Left colon (tissue), 2 donors: ENCODE measurements at regions not wholly inside any gene's neighbourhood (a gene's known extent, or its start where the extent isn't known, plus 50 kb on each side); places are given as distances from the start of the nearest gene placed in this dataset.

Experiments used
- ATAC-seq: fragments of 200-7000 bp; cut with Tn5 transposase; one replicate; pipeline ENCODE4 v1.9.1; 2020; ENCODE audit warnings: mild to moderate bottlenecking, moderate library complexity
- DNase-seq, 2 donors: peaks; one replicate each; pipeline ENCODE4 v3.0.0-alpha.2; 2020
- intact Hi-C, 2 donors: fragments of 100-400 bp; cut with DNase I in 1 of 2; cut with micrococcal nuclease in 1 of 2; formaldehyde crosslinking; loops; one replicate each; pipeline versions ENCODE4 v1.11.2 to v1.14.0; 2022; cut with DNase I, micrococcal nuclease
- donor health status: DM: no; HTN: no; CAD: no.
- donor health status: DM: yes; HTN: yes; CAD: no.

DNA sequence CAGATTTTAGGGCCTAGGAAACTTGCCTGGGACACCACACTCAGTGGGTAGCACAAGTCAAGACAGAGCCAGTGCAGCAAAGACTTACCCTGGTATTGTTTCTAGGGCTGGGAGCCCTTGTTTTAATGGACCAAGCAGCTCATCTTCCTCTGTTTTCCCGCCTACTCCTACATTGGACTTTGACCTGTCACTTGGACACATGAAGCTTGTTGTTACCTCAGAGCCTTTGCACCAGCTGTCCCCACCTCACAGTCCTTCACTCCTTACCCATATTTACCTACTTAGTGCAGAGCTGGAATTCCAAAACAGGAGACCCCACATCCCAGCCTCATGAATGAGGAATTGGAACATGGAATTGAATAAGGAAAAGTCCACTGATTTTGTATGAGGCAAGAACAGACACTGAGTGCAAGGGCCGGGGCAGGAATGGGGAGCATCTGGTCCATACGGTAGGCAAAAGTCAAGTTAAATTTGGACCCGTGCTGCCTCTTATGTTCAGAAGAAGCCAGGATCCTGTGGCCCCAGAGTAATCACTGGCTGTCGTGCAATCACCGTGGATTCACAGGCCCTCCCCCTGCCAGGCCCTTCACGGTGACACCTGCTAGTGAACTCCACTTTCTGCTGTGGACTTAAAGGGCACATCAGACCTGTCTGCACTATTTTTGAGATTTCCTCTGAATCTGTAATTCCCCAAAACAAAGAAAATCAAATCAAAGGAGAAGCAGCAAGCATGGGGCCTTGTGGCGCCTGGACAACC, 236.9 kb upstream of the PMEPA1 start:
- DNase-seq, result no peak
- peak; percentile 51 for ATAC-seq
- intact Hi-C loops, result no loop called here

DNA sequence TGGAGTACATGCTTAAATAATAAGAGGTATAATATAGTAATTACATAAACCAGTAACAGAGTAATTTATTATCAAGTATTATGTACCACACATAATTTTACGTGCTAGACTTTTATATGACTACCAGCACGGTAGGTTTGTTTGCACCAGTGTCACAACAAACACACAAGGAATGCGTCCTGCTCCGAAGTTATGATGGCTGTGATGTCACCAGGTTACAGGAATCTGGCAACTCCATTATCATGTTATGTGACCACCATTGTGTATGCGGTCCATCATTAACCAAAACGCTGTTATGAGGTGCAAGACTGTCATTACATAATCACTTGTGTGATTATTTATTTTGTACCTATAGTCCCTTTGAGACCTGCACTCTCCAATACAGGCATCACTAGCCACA, 235.2 kb upstream of the PMEPA1 start:
- intact Hi-C loops, result no loop called here
- DNase-seq (no peak), ATAC-seq (no peak)

DNA sequence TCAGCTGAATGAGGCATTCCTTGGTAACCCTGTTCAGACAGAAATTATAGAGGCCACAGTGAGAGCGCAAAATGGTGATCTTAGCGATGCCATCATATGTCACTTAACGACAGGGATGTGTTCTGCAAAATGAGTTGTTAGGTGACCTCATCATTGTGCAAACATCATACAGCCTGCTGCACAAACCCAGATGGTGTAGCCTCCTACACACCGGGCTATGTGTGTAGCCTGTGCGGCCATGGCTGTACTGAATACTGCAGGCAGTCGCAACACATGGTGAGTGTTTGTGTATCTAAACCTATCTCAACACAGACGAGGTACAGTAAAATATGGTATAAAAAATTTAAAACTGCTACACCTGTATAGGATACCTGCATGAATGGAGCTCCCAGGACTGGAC, 234.1 kb upstream of the PMEPA1 start:
- no peak for ATAC-seq
- no peak for DNase-seq

DNA sequence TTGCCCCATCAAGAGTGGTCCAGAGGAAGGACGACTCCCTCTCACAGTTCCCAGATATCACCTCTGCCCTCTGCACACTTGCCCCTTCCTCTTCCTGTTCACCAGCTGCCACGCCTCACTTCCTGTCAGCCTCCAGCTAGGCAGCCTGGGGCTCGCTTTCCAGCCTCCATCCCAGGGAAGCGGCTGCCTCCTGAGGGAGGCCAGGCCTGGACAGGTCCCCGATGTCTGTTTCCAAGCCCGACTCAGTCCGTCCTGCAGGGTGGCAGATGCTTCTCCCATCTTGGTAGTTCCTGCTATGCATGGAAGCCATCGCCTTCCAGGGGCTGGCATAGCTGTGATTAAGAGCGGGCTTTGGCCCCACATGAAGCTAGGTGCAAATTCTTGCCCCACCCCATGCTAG, 233.5 kb upstream of the PMEPA1 start:
- DNase-seq (no peak), ATAC-seq (no peak)
- intact Hi-C loops, result no loop called here

More for the DNA sequence above, 234.1 kb upstream of the PMEPA1 start:
- intact Hi-C loops, result no loop called here

DNA sequence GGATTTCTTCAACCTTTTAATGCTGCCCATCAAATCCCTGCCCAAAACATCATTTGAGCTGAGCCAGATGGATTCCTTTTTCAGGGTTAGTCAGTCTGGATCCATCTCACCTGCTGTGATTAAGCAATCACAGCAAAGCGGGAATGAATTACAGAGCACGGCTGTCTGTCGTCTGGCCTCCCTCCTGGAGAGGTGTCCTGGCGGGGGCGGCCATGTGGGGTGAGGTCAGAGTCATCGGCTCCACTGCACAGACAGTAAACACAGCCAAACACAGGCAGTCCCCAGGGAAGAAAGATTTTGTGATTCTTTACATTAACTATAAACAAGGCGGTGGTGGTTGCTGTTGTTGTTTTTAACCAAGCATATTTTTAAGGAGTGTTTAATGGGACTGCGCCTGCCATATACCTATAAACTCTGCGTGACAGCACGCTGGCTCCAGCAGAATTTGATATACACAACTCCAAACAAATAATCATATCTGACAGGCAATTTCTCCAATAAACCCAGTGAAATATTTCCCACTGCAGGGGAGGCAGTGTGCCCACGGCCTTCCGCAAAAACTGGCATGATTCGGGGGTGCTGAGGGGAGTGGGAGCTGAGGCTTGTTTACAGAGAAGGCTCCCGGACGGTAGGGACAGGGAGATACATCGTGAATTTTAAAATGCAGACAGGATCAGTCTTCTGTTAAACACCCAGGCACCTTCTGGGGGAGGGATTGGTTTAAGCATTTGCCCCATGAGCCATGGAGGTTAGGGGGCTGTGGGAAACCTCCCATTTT, 232.0 kb upstream of the PMEPA1 start:
- intact Hi-C loops, result no loop called here

DNA sequence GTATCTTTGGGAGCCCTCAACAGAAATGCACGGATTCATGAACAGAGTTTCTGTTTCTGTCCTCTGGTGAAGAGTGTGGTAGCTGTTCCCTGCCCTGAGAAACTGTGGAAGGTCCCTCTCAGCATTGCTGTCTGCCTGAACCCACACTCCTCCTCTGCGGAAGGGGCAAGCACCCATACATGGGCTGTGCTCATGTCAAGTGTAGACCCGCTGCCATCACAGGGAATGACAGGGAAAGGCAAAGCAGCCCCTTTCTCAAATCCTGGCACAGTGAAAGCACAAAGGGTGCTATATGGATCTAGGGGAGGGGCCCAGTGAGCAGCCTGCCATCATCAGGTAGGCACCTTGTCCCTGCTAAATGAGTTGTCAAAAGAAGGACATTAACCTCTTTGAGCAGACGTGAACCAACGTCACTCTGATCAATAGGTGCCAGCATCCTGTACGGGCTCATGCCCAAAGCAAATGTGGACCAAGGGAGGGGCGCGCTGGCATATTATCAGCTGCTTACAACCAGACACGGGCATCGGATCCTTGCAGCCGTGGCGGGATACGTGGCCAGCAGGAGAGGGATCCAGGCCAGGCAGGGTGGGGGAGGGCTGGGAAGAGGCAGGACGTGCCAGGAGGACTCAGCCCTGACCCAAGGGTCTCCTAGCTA, 231.2 kb upstream of the PMEPA1 start:
- DNase-seq (peak; percentile 75 to 76), ATAC-seq (peak; percentile 90)
- intact Hi-C loops, result no loop called here

More for the DNA sequence above, 232.0 kb upstream of the PMEPA1 start:
- ATAC-seq (peak; percentile 51), DNase-seq (peak in 1 of 2 donors; percentile 49)

DNA sequence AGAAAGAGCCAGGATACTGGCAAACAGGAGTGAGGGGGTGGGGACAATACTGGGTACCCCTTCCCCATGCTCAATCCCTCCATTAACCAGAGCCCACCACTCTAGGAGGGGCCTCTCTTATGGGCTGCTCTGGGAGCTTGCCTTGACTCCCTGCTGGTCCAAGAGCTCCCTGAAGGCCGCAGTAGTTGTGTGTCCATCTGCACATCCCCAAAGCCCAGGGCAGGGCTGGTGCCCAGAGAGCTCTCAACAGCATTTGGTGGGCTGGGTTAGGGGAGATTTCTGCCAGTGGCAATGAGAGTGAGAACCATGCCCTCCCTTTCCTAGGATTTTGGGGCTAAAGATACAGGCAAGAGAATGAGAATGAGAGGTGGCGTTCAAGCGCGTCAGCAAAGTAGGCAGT, 230.6 kb upstream of the PMEPA1 start:
- DNase-seq, result no peak
- intact Hi-C loops, result no loop called here
- no peak for ATAC-seq

DNA sequence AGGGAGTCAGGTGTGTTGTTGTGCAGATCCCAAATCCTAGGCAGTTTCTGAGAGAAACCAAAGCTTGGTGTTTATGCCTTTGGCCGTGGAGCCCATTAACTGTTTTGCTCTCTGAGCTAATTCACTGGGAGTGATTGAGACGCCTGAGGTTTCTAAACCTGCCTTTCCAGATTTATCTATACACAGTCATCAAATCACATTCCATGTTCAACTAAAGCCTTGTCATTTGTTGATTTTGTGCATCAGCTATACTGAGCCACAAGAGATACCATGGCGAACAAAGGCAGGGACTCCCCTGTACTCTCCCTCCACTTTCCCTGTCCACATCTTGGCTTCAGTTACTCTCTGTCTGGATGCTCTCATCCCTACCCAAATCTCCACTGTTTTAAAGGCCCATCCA, 229.7 kb upstream of the PMEPA1 start:
- intact Hi-C loops, result no loop called here
- DNase-seq, result no peak
- ATAC-seq, result no peak

DNA sequence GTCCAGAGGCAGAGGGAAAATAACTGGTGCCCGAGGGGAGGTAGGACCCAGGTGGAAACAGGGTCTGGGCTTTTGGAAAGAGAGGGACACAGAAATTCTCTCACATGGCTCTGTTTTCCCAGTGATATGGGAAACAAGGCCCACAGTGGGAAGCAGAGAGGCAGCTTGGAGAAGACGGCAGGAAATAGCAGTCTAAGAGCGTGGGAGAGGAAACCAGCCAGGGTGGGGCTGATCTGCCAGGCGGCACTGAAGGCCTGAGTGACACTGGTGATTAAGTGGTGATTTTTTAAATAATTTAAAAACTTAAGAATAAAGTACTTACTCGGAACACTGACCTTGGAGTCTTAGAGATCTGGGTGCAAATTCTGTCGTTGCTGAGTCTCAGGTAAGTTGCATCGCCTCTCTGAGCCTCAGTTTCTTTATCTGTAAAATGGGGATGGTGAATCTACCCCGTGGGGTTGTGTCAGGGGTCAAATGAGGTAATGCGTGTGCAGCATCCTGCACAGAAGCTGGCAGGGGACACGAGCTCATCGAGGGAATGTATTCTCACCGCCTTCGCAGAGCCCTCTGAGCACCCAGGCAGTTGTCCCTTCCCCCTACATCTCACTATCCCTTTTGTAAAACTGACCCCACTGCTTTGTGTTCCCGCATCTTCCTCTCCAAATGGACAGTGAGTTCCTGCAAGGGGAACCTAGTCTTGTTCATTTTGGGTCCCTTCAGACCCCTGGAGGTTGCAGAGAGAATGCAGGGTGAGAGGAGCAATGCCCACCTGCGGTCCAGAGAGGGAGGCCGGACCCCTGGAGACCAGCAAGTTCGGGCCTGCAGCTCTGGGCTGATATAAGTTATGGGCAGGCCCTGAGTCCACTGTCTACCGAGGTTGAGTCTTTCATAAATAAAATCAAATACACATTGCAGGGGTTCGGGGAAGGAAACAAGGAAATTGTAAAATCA, 228.6 kb upstream of the PMEPA1 start:
- no peak for DNase-seq
- intact Hi-C loops, result no loop called here
- no peak for ATAC-seq

DNA sequence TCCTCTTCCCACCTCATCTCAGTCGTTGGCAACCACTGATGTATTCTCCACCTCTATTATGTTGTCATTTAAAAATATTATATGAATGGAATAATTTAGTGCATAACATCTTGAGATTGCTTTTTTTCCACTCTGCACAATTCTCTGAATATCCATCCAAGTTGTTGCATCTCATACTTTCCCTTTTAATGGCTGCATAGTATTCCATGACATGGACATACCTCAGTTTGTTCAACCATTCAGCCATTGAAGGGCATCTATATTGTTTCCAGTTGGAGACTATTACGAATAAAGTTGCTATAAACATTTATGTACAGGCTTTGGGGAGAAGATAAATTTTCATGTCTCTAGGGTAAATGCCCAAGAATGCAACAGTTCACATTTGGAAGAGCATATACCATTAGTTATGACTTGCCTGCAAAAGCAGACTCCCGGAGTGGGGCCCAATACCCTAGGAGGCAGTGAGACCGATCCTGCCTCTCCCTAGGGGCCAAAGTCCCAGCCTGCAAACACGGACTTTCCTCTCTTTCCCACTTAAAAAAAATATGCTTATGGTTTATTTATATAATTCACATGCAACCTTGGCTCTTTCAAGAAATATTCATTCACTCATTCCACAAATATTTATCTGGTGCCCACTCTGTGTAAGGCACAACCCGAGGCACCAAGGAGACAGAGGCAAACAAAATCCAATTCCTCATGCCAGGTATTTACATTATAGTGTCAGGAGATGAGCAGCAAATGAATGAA, 227.0 kb upstream of the PMEPA1 start:
- ATAC-seq, result no peak
- intact Hi-C loops, result no loop called here
- DNase-seq, result no peak

DNA sequence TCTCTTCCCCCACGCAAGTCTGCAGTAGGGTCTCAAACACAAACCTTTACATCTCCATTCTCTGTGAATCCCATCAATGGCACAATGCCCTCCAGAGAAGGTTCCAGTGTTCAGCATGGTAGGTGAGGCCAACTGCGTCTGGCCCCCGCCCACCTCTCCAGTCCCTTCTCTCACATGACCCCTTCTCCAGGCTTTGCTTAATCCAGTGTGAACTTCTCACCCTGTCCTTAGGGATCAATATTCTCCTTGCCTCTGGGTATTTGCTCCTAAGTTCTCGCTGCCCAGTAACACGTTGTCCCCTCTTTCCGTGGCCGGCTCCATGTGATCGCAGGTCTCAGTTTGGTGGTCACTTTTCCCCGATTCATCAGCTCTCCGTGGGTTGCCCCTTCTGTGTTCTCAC, 225.1 kb upstream of the PMEPA1 start:
- ATAC-seq (no peak), DNase-seq (no peak)
- intact Hi-C loops, result no loop called here

DNA sequence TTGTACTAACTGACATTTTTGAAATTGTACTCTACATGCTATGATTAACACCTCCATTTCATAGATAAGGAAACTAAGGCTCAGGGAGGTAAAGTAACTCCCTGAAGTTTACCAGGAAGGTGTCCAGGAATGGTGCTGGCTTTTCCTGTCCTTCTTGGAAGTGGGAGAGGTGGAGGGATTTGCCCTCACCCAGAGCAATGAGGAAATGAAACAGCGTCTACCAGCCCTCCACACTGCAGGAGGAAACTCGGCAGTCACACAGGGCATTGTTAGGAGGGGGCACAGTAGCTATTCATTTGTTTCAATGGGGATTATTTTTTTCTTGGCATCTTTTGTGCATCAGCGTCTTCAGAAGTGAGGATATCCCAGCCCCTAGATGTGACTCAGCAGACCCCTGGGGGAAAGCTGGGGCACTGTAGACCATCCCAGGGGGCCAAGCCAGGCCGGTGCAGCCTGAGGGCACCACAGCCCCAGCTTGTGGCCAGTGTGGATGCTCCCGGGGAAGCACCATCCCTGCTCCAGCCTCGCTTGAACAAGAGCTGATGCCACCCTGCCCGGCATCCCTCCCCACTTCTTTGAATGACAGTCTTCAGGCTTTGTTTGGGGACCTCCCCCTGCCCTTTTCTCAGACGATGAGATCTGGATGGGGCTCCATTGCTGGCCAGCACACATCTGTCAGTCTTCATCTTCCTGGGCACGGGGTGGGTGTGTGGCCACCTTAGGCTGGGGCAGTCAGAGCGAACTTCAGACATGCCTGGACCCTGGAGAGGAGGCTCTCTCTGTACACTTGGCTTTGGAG, 224.4 kb upstream of the PMEPA1 start:
- ATAC-seq (peak; percentile 96), DNase-seq (peak; percentile 23 to 44)
- intact Hi-C loops, result no loop called here

DNA sequence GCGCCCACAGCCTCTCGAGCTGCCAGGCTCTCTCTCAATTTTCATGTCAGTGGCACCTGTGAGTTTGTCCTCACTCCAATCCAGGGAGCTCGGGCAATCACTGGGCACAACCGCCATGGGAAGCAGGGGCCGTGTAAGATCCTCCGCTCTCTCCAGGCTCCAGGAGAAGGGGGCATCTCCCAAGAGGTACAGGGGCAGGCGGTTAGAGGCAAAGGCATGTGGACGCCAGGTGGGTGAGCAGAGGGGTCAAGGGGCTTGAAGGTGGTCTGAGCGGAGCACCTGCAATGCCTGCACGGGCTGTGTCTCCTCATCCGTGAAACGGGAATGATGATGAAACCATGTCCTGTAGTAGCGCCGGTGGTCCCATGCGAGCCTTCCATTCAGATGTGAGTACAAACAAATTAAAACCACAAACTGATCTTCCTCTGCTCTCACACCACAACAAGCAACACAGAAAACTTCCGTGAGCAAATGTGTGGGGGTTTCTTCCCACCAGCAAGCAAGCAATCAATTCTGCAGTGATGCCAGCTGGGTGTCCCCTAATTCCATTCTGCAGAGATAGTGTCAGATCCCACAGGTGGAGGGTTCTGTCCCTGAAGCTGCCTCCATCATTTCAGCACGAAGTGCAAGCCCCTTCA, 222.5 kb upstream of the PMEPA1 start:
- DNase-seq (no peak), ATAC-seq (no peak)
- intact Hi-C loops, result no loop called here

DNA sequence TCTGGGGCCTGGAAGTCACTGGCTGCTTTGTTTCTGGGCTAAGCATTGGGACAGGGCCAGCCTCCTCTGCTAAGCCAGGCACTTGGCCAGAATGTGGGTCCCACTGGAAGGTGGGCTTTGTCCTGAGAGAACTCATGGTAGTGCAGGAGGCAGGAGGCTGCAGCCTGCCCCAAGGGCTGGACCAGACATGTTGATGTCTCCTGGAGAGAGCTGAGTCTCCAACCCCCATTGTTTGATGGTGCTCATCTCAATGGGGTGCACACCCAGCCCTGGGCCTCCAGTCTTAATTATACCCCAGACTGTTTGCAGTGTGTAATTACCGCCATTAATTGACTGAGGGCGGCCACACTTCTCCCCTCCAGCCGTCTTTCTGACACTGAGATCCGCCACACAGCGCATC, 220.5 kb upstream of the PMEPA1 start:
- no peak for DNase-seq
- intact Hi-C loops, result no loop called here
- no peak for ATAC-seq

DNA sequence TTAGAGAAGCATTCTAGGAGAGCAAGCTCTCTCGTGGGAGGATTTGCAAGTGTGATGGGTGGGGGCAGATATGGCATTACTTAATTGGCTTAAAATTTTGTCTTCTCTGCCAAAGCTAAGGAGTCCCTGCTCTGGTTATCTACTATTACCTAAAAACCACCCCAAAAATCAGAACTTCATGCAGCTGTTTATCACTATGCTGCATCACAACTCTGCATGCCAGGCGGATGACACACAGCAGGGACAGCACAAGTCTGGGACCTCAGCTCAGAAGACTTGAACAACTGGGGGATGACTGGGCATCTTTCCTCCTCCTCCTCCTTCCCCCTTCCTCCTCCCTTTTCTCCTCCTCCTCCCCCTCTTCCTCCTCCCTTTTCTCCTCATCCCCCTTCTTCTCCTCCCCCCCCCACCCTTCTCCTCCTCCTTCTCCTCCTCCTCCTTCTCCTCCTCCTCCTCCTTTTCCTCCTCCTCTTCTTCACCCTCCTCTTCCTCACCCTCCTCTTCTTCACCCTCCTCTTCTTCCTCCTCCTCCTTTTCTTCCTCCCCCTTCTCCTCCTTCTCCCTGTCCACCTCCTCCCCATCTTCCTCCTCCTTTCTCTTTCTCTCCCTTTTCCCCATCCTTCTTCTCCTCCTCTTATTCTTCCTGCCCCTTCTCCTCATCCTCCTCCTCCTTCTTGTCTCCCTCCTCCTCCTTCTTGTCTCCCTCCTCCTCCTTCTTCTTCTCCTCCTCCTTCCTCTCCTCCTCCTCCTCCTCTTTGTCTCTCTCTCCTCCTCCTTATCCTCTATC, 218.6 kb upstream of the PMEPA1 start:
- no peak for DNase-seq
- no peak for ATAC-seq
- intact Hi-C loops, result no loop called here

DNA sequence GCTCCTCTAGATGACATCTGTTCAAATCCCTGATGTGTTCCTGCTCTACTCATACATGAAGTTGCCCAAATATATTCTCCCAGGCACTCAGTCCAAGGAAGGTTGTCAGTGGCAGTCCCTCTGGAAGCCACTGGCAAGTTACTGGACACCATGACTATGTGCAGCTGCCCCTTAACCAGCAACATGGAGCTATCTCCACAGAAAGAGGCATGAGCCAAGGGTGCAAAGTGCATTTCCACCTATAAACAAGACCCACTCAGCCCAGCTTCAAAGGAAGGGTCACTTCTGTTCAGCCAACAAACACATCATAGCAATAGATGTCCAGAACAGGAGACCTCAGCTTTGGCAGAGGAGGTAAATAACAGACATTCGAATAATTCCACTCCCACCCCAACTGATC, 217.6 kb upstream of the PMEPA1 start:
- ATAC-seq, result no peak
- DNase-seq, result no peak
- intact Hi-C loops, result no loop called here
